ENCODE measurements at regions not wholly inside any gene's neighbourhood (a gene's known extent, or its start where the extent isn't known, plus 50 kb on each side); places are given as distances from the start of the nearest gene placed in this dataset.

DNA sequence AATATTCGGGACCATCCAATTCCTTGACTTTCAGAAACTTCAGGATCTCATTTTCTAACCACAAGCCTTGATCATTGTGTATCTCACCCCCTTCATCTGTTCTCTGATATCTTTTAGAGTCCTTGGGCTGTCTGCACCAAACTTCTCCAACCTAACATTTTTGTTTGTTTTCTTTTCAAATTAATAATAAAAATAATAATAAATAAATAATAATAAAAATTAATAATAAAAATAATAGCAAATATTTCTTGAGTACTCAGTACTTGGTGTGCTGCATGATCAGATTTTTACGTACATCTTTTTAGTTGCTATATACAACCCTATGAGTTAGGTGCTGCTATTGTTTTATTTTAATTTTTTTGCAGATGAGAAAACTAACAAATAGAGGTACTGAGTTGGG, 70.2 kb upstream of the TPRG1 start:
- TF ChIP-seq POLR2A (IDR thresholded peaks at IDR 0.05; ENCODE audit: low read depth) (no peak), EP300 (IDR thresholded peaks at IDR 0.05) (no peak)
- TF ChIP-seq, protein P1, sequence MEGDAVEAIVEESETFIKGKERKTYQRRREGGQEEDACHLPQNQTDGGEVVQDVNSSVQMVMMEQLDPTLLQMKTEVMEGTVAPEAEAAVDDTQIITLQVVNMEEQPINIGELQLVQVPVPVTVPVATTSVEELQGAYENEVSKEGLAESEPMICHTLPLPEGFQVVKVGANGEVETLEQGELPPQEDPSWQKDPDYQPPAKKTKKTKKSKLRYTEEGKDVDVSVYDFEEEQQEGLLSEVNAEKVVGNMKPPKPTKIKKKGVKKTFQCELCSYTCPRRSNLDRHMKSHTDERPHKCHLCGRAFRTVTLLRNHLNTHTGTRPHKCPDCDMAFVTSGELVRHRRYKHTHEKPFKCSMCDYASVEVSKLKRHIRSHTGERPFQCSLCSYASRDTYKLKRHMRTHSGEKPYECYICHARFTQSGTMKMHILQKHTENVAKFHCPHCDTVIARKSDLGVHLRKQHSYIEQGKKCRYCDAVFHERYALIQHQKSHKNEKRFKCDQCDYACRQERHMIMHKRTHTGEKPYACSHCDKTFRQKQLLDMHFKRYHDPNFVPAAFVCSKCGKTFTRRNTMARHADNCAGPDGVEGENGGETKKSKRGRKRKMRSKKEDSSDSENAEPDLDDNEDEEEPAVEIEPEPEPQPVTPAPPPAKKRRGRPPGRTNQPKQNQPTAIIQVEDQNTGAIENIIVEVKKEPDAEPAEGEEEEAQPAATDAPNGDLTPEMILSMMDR (IDR thresholded peaks at IDR 0.05): no peak

All from esophagus muscularis mucosa (tissue), 4 donors.